Activated naive CD8-positive, alpha-beta T cell treated with anti-CD3 and anti-CD28 coated beads for 36 hours (primary cell): ENCODE measurements at regions not wholly inside any gene's neighbourhood (a gene's known extent, or its start where the extent isn't known, plus 50 kb on each side); places are given as distances from the start of the nearest gene placed in this dataset.
"Not testable (repeated sequence)": the region's sequence is repeated elsewhere in the genome, so short reads cannot be mapped to it uniquely, and the experiment has no call there.

Experiments used
- DNase-seq: peaks from one replicate; pipeline ENCODE4 v3.0.0; 2021
- H3K27ac Mint-ChIP-seq: one replicate; pipeline ENCODE4 v1.8.0; 2022; ENCODE audit warnings: mild to moderate bottlenecking, moderate library complexity, mixed read lengths
- H3K27me3 Mint-ChIP-seq: one replicate; pipeline ENCODE4 v1.8.0; 2022; ENCODE audit warnings: mild to moderate bottlenecking, mixed read lengths
- H3K36me3 Mint-ChIP-seq: one replicate; pipeline ENCODE4 v1.8.0; 2021; ENCODE audit warnings: mild to moderate bottlenecking, mixed read lengths
- H3K4me1 Mint-ChIP-seq: one replicate; pipeline ENCODE4 v1.8.0; 2021; ENCODE audit warnings: mixed read lengths
- H3K4me3 Mint-ChIP-seq: one replicate; pipeline ENCODE4 v1.8.0; 2022; ENCODE audit warnings: mild to moderate bottlenecking, moderate library complexity, mixed read lengths
- H3K9me3 Mint-ChIP-seq: one replicate; pipeline ENCODE4 v1.8.0; 2022; ENCODE audit warnings: mixed read lengths

DNA sequence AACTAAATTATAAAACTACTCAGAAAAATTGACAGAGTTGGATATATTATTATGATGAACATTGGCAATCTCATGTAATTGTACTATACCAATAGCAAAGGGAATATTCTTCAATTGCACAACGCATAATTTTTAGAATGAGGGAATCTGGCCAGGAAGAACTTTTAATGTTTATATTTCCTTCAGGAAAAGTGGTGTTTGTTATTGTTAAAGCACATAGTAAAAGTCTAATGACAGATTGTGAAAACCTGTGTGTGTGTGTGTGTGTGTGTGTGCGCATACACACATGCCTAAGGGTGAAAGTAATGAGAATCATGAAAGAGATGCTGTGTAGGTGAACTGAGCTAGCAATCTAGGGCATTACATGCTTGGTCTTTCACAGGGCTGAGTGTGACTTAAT is 877.7 kb downstream of the SLC6A15 start:
- H3K36me3 Mint-ChIP-seq, result no peaks in the 10 kb centered on the region
- no peak overlapping the region for H3K4me3 Mint-ChIP-seq
- DNase-seq, result no peak
- H3K27ac Mint-ChIP-seq, result no peak overlapping the region
- no peaks in the 10 kb centered on the region for H3K27me3 Mint-ChIP-seq
- H3K9me3 Mint-ChIP-seq, result peaks cover 5% of the 10 kb centered on the region
- H3K4me1 Mint-ChIP-seq, result no peaks in the 10 kb centered on the region

- Mint-ChIP-seq H3K27ac (no peak overlapping the region), H3K9me3 (peaks cover 5% of the 10 kb centered on the region), H3K4me1 (no peaks in the 10 kb centered on the region), H3K4me3 (no peak overlapping the region), H3K36me3 (no peaks in the 10 kb centered on the region), H3K27me3 (no peaks in the 10 kb centered on the region)
- DNase-seq, result no peak
Observed at GRCh38 chr12:84033162-84033561, 879.4 kb downstream of the SLC6A15 start.

GRCh38 chr12:84018556-84019179 is 893.9 kb downstream of the SLC6A15 start:
- not testable (repeated sequence) for H3K36me3 Mint-ChIP-seq, H3K4me3 Mint-ChIP-seq, H3K27ac Mint-ChIP-seq, H3K4me1 Mint-ChIP-seq, H3K27me3 Mint-ChIP-seq, DNase-seq
- H3K9me3 Mint-ChIP-seq, result peaks cover 22% of the 10 kb centered on the region

- Mint-ChIP-seq H3K36me3 (no peaks in the 10 kb centered on the region), H3K27me3 (no peaks in the 10 kb centered on the region), H3K4me1 (no peaks in the 10 kb centered on the region), H3K9me3 (peaks cover 25% of the 10 kb centered on the region), H3K4me3 (no peak overlapping the region), H3K27ac (no peak overlapping the region)
- DNase-seq, result no peak
Observed at GRCh38 chr12:84016956-84017355, 895.6 kb downstream of the SLC6A15 start.

DNA sequence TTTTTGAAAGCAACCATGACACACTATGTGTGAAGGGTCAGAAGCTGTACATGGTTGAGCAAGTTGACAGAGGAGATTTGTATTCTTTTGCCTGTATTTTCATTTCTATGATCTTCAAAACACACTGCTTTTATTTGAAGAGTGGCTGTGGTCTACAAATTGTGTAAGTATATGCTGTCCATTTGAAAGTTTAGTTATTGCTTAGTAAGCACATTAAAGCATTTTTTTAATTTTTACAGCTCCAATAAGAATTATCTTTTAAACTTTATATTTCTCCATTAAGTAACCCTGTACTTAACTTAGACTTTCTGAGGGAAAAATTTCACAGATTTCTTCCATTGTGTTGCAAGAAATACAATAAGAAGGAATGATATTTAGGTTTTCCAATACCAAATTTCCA is 915.2 kb downstream of the SLC6A15 start:
- no peak overlapping the region for H3K27ac Mint-ChIP-seq
- H3K4me1 Mint-ChIP-seq, result no peaks in the 10 kb centered on the region
- peaks cover 9% of the 10 kb centered on the region for H3K9me3 Mint-ChIP-seq
- no peak for DNase-seq
- H3K27me3 Mint-ChIP-seq, result no peaks in the 10 kb centered on the region
- no peaks in the 10 kb centered on the region for H3K36me3 Mint-ChIP-seq
- H3K4me3 Mint-ChIP-seq, result no peak overlapping the region

- no peak overlapping the region for H3K27ac Mint-ChIP-seq
- DNase-seq, result no peak
Observed at GRCh38 chr12:83996671-83997070, 915.9 kb downstream of the SLC6A15 start.

DNA sequence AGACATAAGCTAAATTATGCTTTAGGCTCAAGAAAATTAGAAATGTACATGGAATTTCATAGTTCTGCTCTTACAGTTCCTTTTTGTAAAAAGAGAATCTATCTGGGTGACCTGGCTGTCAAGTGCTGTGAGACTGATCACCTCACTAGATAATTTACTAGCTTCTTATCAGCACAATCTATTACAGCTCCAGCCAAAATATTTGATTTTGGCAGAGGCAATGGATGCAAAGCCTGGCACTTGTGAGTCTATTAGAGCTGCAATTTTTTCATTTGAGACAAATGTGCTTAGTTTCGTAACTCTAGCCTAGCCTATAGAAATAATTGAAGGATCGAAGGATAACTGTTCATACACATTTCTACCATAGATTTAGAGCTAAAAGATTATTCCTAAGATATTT is 927.5 kb downstream of the SLC6A15 start:
- Mint-ChIP-seq H3K9me3 (no peaks in the 10 kb centered on the region), H3K4me3 (no peak overlapping the region), H3K27me3 (no peaks in the 10 kb centered on the region), H3K36me3 (no peaks in the 10 kb centered on the region), H3K4me1 (no peaks in the 10 kb centered on the region), H3K27ac (no peak overlapping the region)
- DNase-seq, result no peak

More at GRCh38 chr12:83996671-83997070, 915.9 kb downstream of the SLC6A15 start:
- Mint-ChIP-seq H3K36me3 (no peaks in the 10 kb centered on the region), H3K4me1 (no peaks in the 10 kb centered on the region), H3K4me3 (no peak overlapping the region), H3K27me3 (no peaks in the 10 kb centered on the region), H3K9me3 (peaks cover 9% of the 10 kb centered on the region)

- H3K27ac Mint-ChIP-seq, result no peak overlapping the region
- no peak overlapping the region for H3K4me3 Mint-ChIP-seq
- DNase-seq, result no peak
- H3K4me1 Mint-ChIP-seq, result no peaks in the 10 kb centered on the region
- no peaks in the 10 kb centered on the region for H3K27me3 Mint-ChIP-seq
- H3K9me3 Mint-ChIP-seq, result no peaks in the 10 kb centered on the region
- no peaks in the 10 kb centered on the region for H3K36me3 Mint-ChIP-seq
Observed at GRCh38 chr12:83980398-83980797, 932.2 kb downstream of the SLC6A15 start.

DNA sequence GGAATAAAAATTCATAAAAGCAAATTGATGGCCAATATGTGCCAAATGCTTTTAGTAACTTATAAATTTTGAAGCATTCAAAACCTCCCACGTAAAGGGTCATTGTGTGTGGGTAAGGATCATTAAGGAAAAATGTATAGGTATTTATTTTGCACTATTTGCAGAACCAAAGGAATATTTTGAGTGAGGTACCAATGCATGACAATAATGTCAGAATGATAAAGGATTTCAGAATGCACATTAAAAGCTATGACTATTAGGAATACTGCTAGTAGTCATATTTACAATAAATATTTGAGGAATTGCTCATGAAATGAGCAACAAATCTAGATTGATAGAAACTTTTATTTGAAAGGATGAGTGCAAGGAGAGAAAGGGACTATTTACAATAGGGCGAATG is 932.8 kb downstream of the SLC6A15 start:
- Mint-ChIP-seq H3K27ac (no peak overlapping the region), H3K4me3 (no peak overlapping the region), H3K36me3 (no peaks in the 10 kb centered on the region), H3K4me1 (no peaks in the 10 kb centered on the region), H3K27me3 (no peaks in the 10 kb centered on the region), H3K9me3 (no peaks in the 10 kb centered on the region)
- no peak for DNase-seq

DNA sequence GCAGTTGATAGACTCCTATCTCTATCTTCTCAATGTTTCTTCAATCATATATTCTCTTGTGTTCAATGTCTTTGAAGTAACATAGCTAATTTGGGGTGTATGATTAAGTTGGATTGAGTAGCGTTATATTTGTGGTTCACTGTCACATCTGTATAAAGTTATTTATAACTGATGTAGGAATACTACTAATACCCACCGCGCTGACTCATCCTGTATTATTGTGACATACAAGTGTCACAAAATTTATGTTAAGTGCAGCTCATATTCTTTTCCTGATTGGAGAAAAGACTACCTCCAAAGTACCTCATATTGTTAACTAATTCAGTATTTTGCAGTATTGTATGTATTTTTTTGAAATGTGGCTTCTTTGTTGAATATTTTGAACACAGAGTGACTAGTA is 940.8 kb downstream of the SLC6A15 start:
- H3K4me3 Mint-ChIP-seq, result no peak overlapping the region
- H3K36me3 Mint-ChIP-seq, result no peaks in the 10 kb centered on the region
- no peak for DNase-seq
- H3K27me3 Mint-ChIP-seq, result no peaks in the 10 kb centered on the region
- H3K9me3 Mint-ChIP-seq, result no peaks in the 10 kb centered on the region
- no peaks in the 10 kb centered on the region for H3K4me1 Mint-ChIP-seq
- no peak overlapping the region for H3K27ac Mint-ChIP-seq

- H3K4me1 Mint-ChIP-seq, result no peaks in the 10 kb centered on the region
- H3K4me3 Mint-ChIP-seq, result no peak overlapping the region
- H3K36me3 Mint-ChIP-seq, result no peaks in the 10 kb centered on the region
- H3K27ac Mint-ChIP-seq, result no peak overlapping the region
- DNase-seq, result no peak
- H3K27me3 Mint-ChIP-seq, result no peaks in the 10 kb centered on the region
- H3K9me3 Mint-ChIP-seq, result no peaks in the 10 kb centered on the region
Observed at GRCh38 chr12:83960767-83961166, 951.8 kb downstream of the SLC6A15 start.

DNA sequence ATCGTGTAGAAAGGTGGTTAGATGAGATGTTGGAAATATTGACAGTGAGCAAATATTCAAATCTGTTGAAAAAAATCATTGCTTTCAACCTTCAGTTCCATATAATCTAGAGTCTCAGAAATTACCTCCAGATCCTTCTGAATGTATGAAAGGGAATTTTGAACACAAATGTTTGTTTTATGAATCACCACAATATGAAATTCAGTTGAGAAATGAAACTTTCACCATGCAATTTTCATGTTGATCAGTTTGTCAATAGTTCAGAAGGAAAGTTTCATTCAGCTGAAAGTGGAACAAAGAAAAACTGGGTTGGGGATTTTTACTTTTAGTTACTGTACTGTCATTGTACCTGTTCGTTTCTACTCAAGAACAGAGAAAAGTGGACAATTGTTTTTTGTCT is 953.6 kb downstream of the SLC6A15 start:
- no peaks in the 10 kb centered on the region for H3K4me1 Mint-ChIP-seq
- no peak overlapping the region for H3K4me3 Mint-ChIP-seq
- H3K27ac Mint-ChIP-seq, result no peak overlapping the region
- DNase-seq, result no peak
- no peaks in the 10 kb centered on the region for H3K27me3 Mint-ChIP-seq
- no peaks in the 10 kb centered on the region for H3K36me3 Mint-ChIP-seq
- H3K9me3 Mint-ChIP-seq, result no peaks in the 10 kb centered on the region

- Mint-ChIP-seq H3K4me1 (no peaks in the 10 kb centered on the region), H3K4me3 (no peak overlapping the region), H3K27ac (no peak overlapping the region), H3K27me3 (no peaks in the 10 kb centered on the region), H3K36me3 (no peaks in the 10 kb centered on the region), H3K9me3 (peaks cover 1% of the 10 kb centered on the region)
- DNase-seq, result no peak
Observed at GRCh38 chr12:83954956-83955601, 957.5 kb downstream of the SLC6A15 start.

- Mint-ChIP-seq H3K4me3 (no peak overlapping the region), H3K9me3 (peaks cover 1% of the 10 kb centered on the region), H3K27me3 (no peaks in the 10 kb centered on the region), H3K36me3 (no peaks in the 10 kb centered on the region), H3K4me1 (no peaks in the 10 kb centered on the region), H3K27ac (no peak overlapping the region)
- no peak for DNase-seq
Observed at GRCh38 chr12:83954071-83954789, 958.4 kb downstream of the SLC6A15 start.

GRCh38 chr12:83945871-83946270 is 966.7 kb downstream of the SLC6A15 start:
- no peak overlapping the region for H3K4me3 Mint-ChIP-seq
- peaks cover 1% of the 10 kb centered on the region for H3K9me3 Mint-ChIP-seq
- H3K36me3 Mint-ChIP-seq, result no peaks in the 10 kb centered on the region
- H3K27ac Mint-ChIP-seq, result no peak overlapping the region
- no peaks in the 10 kb centered on the region for H3K4me1 Mint-ChIP-seq
- no peak for DNase-seq
- H3K27me3 Mint-ChIP-seq, result no peaks in the 10 kb centered on the region

DNA sequence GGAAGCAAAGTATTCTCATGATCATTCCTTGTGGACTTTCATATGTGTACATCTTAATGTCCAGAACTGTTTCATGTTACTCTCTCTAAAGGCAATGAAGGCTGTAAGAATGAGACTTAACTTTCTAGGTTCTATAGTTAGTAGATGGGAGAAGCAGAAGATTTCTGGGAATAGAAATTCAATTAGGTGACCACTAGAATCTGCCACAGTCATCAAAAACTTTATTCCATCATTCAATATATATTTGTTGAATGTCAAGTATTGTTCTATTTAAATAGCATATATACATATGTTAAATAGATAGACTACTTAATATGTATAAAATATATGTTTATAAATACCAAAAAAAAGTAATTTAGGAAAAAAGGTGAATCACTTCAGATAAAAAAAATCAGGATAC is 972.9 kb downstream of the SLC6A15 start:
- Mint-ChIP-seq H3K4me1 (no peaks in the 10 kb centered on the region), H3K27me3 (no peaks in the 10 kb centered on the region), H3K9me3 (no peaks in the 10 kb centered on the region), H3K27ac (no peak overlapping the region), H3K4me3 (no peak overlapping the region), H3K36me3 (no peaks in the 10 kb centered on the region)
- DNase-seq, result no peak
